ENCODE measurements at regions not wholly inside any gene's neighbourhood (a gene's known extent, or its start where the extent isn't known, plus 50 kb on each side); places are given as distances from the start of the nearest gene placed in this dataset.

GRCh38 chr13:76732367-76732766 lies 153.8 kb downstream of the KCTD12 start:
- no peak for TF ChIP-seq POLR2AphosphoS5 (IDR thresholded peaks at IDR 0.05)
- no peak for TF ChIP-seq CTCF (IDR thresholded peaks at IDR 0.05)
- TF ChIP-seq EP300 (IDR thresholded peaks at IDR 0.05) = no peak

Measured in sigmoid colon (tissue), 4 donors.